ENCODE measurements at regions not wholly inside any gene's neighbourhood (a gene's known extent, or its start where the extent isn't known, plus 50 kb on each side); places are given as distances from the start of the nearest gene placed in this dataset.

DNA sequence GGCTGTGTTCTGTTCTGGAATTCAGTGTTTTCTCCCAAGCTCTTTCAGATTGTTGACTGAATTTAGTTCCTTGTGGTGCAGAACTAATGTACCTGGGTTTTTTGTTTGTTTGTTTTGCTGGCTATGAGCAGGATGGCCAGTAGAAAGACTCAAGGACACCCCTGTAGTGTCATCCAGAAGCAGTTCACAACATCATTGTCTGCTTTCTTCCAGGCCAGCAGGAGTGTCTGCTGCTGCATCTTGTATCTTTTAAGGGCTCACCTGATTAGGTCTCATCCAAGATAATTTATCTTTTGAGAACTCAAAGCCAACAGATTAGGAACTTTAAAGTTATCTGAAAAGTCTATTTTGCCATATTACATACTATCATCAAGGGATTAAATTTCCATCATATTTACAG is 318.5 kb upstream of the MC4R start:
- H3K27ac ChIP-seq (ENCODE audit: low read depth in 1 of 2, low read length in 2 of 2) = no peak overlapping the region
- H3K4me1 ChIP-seq (ENCODE audit: control insufficient read depth in 4 of 4, insufficient read depth in 4 of 4, low read length in 3 of 4) = no peaks in the 10 kb centered on the region
- DNase-seq (ENCODE audit: low spot score) = no peak
- no peak overlapping the region for H3K9ac ChIP-seq (ENCODE audit: low read depth in 1 of 2, low read length in 2 of 2)
- H3K9me3 ChIP-seq (ENCODE audit: control insufficient read depth in 4 of 4, low read length in 3 of 4) = no peaks in the 10 kb centered on the region
- no peaks in the 10 kb centered on the region for H3K36me3 ChIP-seq (ENCODE audit: control insufficient read depth in 4 of 4, insufficient read depth in 3 of 4, low read depth in 1 of 4, low read length in 3 of 4)
- H3K4me3 ChIP-seq (ENCODE audit: low read depth in 1 of 3, low read length in 3 of 3) = no peak overlapping the region
- H3K27me3 ChIP-seq (ENCODE audit: control insufficient read depth in 4 of 4, insufficient read depth in 4 of 4, low read length in 3 of 4) = no peaks in the 10 kb centered on the region
- TF ChIP-seq REST (IDR thresholded peaks at IDR 0.05) = no peak

DNA sequence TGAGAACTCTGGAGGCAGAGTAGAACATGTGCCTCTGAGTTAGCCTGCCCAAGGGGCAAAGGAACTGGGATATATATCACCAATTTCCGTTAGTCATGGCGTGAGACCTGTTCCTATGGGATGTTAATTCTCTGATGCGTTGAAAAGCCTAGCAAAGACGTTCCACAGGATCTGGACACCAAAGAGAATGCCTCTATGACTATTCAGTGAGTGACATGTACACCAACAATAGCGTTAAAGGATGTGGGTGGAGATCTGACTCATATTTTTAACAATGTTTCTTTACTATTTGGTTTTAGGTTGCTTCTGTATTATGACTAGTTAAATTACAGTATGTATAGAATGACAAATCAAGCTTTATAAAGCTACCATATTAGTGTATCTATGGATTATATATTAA is 320.9 kb upstream of the MC4R start:
- WGBS = 75% methylated on average over 5 of the region's 5 CpGs
- Histone ChIP-seq H3K27ac (ENCODE audit: low read depth in 1 of 2, low read length in 2 of 2) (no peak overlapping the region), H3K9me3 (ENCODE audit: control insufficient read depth in 4 of 4, low read length in 3 of 4) (no peaks in the 10 kb centered on the region), H3K9ac (ENCODE audit: low read depth in 1 of 2, low read length in 2 of 2) (no peak overlapping the region), H3K36me3 (ENCODE audit: control insufficient read depth in 4 of 4, insufficient read depth in 3 of 4, low read depth in 1 of 4, low read length in 3 of 4) (no peaks in the 10 kb centered on the region), H3K4me3 (ENCODE audit: low read depth in 1 of 3, low read length in 3 of 3) (no peak overlapping the region), H3K27me3 (ENCODE audit: control insufficient read depth in 4 of 4, insufficient read depth in 4 of 4, low read length in 3 of 4) (no peaks in the 10 kb centered on the region), H3K4me1 (ENCODE audit: control insufficient read depth in 4 of 4, insufficient read depth in 4 of 4, low read length in 3 of 4) (no peaks in the 10 kb centered on the region)
- DNase-seq (ENCODE audit: low spot score) = no peak
- TF ChIP-seq RAD21 (IDR thresholded peaks at IDR 0.05) = no peak
- TF ChIP-seq TAF1 (conservative IDR thresholded peaks at IDR 0.05) = no peak
- no peak for TF ChIP-seq ATF3 (IDR thresholded peaks at IDR 0.05)
- no peak for TF ChIP-seq GABPA (IDR thresholded peaks at IDR 0.05 in 1 of 2, conservative IDR thresholded peaks at IDR 0.05 in 1 of 2)
- TF ChIP-seq RXRA (IDR thresholded peaks at IDR 0.05) = no peak
- TF ChIP-seq REST (IDR thresholded peaks at IDR 0.05) = no peak
- no peak for TF ChIP-seq SP1 (IDR thresholded peaks at IDR 0.05)
- no peak for TF ChIP-seq HNF4G (IDR thresholded peaks at IDR 0.05)
- TF ChIP-seq HNF4A (conservative IDR thresholded peaks at IDR 0.05) = no peak

DNA sequence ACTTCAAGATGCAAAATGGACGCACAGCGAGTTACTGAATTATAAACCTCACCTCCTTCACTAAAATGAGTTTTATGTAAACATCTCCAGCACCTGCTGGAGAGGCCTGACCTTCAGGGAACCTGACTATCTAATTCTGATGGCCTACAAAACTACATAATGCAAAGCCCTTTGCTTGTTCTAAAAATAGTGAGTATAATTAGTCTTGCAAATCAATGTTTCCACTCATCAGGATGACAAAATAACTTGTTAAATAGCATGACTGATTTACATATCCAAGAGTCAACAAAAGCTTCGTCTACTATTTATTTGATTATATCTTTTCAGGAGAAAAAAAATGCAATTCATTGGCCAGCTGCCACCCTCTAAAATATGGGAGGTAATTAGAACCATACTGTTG is 326.3 kb upstream of the MC4R start:
- no peak overlapping the region for H3K9ac ChIP-seq (ENCODE audit: low read depth in 1 of 2, low read length in 2 of 2)
- TF ChIP-seq GABPA (IDR thresholded peaks at IDR 0.05 in 1 of 2, conservative IDR thresholded peaks at IDR 0.05 in 1 of 2) (no peak), EGR1 (IDR thresholded peaks at IDR 0.05; ENCODE audit: low read depth in 2 of 2) (no peak), YY1 (IDR thresholded peaks at IDR 0.05) (no peak), FOXA2 (IDR thresholded peaks at IDR 0.05) (no peak), CTCF (IDR thresholded peaks at IDR 0.05; ENCODE audit: low read depth, low read length, missing input control) (no peak), TAF1 (conservative IDR thresholded peaks at IDR 0.05) (no peak), ZBTB33 (IDR thresholded peaks at IDR 0.05) (no peak), MAX (IDR thresholded peaks at IDR 0.05) (no peak)

More for the DNA sequence above, 326.3 kb upstream of the MC4R start:
- Histone ChIP-seq H3K27ac (ENCODE audit: low read depth in 1 of 2, low read length in 2 of 2) (no peak overlapping the region), H3K4me1 (ENCODE audit: control insufficient read depth in 4 of 4, insufficient read depth in 4 of 4, low read length in 3 of 4) (no peaks in the 10 kb centered on the region), H3K9me3 (ENCODE audit: control insufficient read depth in 4 of 4, low read length in 3 of 4) (no peaks in the 10 kb centered on the region), H3K27me3 (ENCODE audit: control insufficient read depth in 4 of 4, insufficient read depth in 4 of 4, low read length in 3 of 4) (no peaks in the 10 kb centered on the region), H3K36me3 (ENCODE audit: control insufficient read depth in 4 of 4, insufficient read depth in 3 of 4, low read depth in 1 of 4, low read length in 3 of 4) (no peaks in the 10 kb centered on the region), H3K4me3 (ENCODE audit: low read depth in 1 of 3, low read length in 3 of 3) (no peak overlapping the region)
- DNase-seq (ENCODE audit: low spot score) = no peak
- 67% methylated on average over 3 of the region's 3 CpGs for WGBS
